ENCODE measurements at regions not wholly inside any gene's neighbourhood (a gene's known extent, or its start where the extent isn't known, plus 50 kb on each side); places are given as distances from the start of the nearest gene placed in this dataset.

DNA sequence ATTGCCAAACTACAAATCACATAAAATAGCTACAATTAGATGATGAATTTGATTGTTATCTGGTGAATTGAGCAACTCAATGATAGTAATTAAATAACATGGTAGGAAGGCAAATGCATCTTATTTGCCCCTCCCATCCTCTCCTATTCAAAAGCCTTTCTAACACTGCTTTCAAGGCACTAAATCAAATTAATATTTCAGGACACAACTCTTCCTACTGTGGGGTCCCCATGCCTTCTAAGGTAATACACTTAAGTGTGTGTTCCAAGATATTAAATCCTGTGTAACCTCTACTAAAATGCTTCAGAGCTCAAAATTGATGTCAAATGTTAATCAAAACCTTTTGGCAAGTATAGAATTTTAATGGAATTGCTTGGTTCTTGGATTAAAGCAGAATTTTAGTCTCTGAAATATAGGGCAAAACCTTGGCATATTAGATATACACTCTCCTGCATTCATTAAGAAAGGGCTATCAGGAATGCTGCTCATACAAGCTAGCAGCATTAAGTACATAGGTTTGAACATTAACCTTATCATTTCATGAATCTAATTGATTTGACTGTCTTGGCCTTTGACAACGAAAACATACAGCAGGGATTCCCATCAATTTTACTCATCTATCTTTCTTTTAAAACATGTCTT, 371.8 kb upstream of the GALNTL6 start:
- TF ChIP-seq, protein P1, sequence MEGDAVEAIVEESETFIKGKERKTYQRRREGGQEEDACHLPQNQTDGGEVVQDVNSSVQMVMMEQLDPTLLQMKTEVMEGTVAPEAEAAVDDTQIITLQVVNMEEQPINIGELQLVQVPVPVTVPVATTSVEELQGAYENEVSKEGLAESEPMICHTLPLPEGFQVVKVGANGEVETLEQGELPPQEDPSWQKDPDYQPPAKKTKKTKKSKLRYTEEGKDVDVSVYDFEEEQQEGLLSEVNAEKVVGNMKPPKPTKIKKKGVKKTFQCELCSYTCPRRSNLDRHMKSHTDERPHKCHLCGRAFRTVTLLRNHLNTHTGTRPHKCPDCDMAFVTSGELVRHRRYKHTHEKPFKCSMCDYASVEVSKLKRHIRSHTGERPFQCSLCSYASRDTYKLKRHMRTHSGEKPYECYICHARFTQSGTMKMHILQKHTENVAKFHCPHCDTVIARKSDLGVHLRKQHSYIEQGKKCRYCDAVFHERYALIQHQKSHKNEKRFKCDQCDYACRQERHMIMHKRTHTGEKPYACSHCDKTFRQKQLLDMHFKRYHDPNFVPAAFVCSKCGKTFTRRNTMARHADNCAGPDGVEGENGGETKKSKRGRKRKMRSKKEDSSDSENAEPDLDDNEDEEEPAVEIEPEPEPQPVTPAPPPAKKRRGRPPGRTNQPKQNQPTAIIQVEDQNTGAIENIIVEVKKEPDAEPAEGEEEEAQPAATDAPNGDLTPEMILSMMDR (IDR thresholded peaks at IDR 0.05), result no peak
- TF ChIP-seq EZH2 (IDR thresholded peaks at IDR 0.05; ENCODE audit: borderline replicate concordance, insufficient read depth, low read depth, low read length, poor library complexity, severe bottlenecking), result no peak
